HEK293T (cell line): ENCODE measurements at regions not wholly inside any gene's neighbourhood (a gene's known extent, or its start where the extent isn't known, plus 50 kb on each side); places are given as distances from the start of the nearest gene placed in this dataset.

Experiments used
- ARNT ChIP-seq: fragments of 450-650 bp; IDR thresholded peaks from 2 replicates; pipeline ENCODE4 v1.6.1; 2017; ENCODE audit warnings: mild to moderate bottlenecking
- BHLHE40 ChIP-seq: fragments of 450-650 bp; IDR thresholded peaks from 2 replicates; pipeline ENCODE4 v1.6.1; 2016; ENCODE audit warnings: mild to moderate bottlenecking, moderate library complexity, borderline replicate concordance
- CTBP1 ChIP-seq: fragments of 450-650 bp; IDR thresholded peaks from 2 replicates; pipeline ENCODE4 v1.6.1; 2016; ENCODE audit warnings: borderline replicate concordance
- FOXA1 ChIP-seq: fragments of 450-650 bp; IDR thresholded peaks from 2 replicates; pipeline ENCODE4 v1.6.1; 2016; ENCODE audit warnings: mild to moderate bottlenecking
- FOXK2 ChIP-seq: fragments of 450-650 bp; IDR thresholded peaks from 2 replicates; pipeline ENCODE4 v1.6.1; 2016; ENCODE audit warnings: mild to moderate bottlenecking
- SP1 ChIP-seq: fragments of 450-650 bp; IDR thresholded peaks from 2 replicates; pipeline ENCODE4 v1.6.1; 2017
- TF ChIP-seq, protein P1 (sequence below): fragments of 450-650 bp; IDR thresholded peaks from 2 replicates; pipeline ENCODE4 v1.6.1; 2016

DNA sequence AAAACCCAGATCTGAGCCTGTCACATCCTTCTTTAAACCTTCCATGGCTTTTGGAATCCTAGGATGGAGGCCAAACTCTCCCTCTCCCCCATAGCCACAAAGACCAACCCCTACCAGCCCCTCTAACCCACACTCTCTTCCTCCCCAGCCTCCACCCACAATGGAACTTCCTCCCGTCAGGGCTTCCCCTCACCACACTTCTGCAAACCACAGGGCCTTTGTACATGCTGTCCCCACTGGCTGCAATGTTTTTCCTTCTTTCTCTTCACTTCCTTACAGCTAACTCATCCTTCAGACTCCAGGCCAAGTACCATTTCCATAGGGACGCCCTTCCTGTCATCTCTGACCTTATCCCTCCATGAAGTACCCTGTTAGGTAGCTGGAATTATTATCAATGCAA lies 393.5 kb downstream of the MN1 start:
- no peak for TF ChIP-seq SP1
- TF ChIP-seq, protein P1, sequence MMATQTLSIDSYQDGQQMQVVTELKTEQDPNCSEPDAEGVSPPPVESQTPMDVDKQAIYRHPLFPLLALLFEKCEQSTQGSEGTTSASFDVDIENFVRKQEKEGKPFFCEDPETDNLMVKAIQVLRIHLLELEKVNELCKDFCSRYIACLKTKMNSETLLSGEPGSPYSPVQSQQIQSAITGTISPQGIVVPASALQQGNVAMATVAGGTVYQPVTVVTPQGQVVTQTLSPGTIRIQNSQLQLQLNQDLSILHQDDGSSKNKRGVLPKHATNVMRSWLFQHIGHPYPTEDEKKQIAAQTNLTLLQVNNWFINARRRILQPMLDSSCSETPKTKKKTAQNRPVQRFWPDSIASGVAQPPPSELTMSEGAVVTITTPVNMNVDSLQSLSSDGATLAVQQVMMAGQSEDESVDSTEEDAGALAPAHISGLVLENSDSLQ = no peak
- no peak for TF ChIP-seq CTBP1
- no peak for TF ChIP-seq ARNT
- TF ChIP-seq FOXK2 = no peak
- no peak for TF ChIP-seq FOXA1
- TF ChIP-seq BHLHE40 = no peak
